Lower leg skin (tissue), 4 donors: ENCODE measurements at regions not wholly inside any gene's neighbourhood (a gene's known extent, or its start where the extent isn't known, plus 50 kb on each side); places are given as distances from the start of the nearest gene placed in this dataset.

ENCODE experiments used
- DNase-seq, 2 donors: peaks; one replicate each; pipeline ENCODE4 v3.0.0-alpha.2; 2019; ENCODE audit warnings: low spot score in 2 of 2
- H3K4me3 ChIP-seq: fragments of 200-600 bp; sonication (generic); 2 replicates; pipeline ENCODE4 v1.5.1; 2017; ENCODE audit warnings: mild to moderate bottlenecking, low read depth; ENCODE audit not compliant: poor library complexity, severe bottlenecking
- POLR2A ChIP-seq, 2 donors: fragments of 450-650 bp; IDR thresholded peaks; one replicate each; pipeline ENCODE4 v1.6.1; 2016 to 2017; ENCODE audit warnings: antibody characterized with exemption in 2 of 2, mild to moderate bottlenecking in 1 of 2, moderate library complexity in 1 of 2
- WGBS, 2 donors: methylation state at CpG; one replicate each; pipeline ENCODE4 v1.1.5; 2018; 5-methylcytosine and 5-hydroxymethylcytosine counted together
- intact Hi-C: fragments of 100-400 bp; cut with DNase I; formaldehyde crosslinking; loops from one replicate; pipeline ENCODE4 v1.15.0; 2023; ENCODE audit warnings: low total_unique reads
- TF ChIP-seq, protein P1 (sequence below), 3 donors: fragments of 450-650 bp; IDR thresholded peaks; one replicate each; pipeline ENCODE4 v1.5.1; 2016; ENCODE audit warnings: antibody characterized with exemption in 3 of 3, mild to moderate bottlenecking in 3 of 3, moderate library complexity in 2 of 3

DNA sequence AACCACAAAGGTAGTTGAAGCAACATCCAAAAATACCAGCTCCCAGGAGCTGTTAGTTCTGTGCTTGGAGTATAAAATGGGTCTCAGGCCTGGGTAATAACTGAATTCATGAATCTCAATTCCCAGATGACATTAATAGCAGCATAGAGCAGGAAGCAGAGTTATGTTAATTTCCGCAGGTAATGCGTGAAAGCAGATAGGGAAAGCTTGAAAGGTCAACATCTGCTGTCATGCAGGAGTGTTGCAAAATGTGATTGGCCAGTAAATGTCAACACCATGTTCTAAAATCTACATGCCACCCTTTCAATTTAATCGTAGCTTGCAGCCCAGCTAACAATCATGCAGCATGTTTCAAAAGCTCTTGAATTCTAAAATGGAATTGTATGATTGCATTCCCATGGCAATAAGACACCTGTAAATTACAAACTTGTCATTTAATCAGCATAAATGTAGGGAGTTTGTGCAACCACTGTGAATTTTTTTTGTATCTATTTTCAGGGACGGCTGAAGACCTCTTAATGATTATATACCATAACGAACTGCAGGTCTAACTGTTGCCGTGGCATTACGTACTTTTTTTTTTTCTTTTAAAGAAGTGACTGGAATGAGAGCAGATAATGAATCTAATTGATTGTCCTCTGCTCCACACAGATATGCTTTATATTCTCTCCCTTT, 635.8 kb upstream of the FOXG1 start:
- DNase-seq, result no peak
- H3K4me3 ChIP-seq, result no peak overlapping the region
- intact Hi-C loops, result no loop called here
- TF ChIP-seq, protein P1, sequence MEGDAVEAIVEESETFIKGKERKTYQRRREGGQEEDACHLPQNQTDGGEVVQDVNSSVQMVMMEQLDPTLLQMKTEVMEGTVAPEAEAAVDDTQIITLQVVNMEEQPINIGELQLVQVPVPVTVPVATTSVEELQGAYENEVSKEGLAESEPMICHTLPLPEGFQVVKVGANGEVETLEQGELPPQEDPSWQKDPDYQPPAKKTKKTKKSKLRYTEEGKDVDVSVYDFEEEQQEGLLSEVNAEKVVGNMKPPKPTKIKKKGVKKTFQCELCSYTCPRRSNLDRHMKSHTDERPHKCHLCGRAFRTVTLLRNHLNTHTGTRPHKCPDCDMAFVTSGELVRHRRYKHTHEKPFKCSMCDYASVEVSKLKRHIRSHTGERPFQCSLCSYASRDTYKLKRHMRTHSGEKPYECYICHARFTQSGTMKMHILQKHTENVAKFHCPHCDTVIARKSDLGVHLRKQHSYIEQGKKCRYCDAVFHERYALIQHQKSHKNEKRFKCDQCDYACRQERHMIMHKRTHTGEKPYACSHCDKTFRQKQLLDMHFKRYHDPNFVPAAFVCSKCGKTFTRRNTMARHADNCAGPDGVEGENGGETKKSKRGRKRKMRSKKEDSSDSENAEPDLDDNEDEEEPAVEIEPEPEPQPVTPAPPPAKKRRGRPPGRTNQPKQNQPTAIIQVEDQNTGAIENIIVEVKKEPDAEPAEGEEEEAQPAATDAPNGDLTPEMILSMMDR (IDR thresholded peaks at IDR 0.05), result no peak
- TF ChIP-seq POLR2A (IDR thresholded peaks at IDR 0.05), result no peak
- WGBS, 2 donors, result 73 to 74% methylated on average over 7 of the region's 7 CpGs

DNA sequence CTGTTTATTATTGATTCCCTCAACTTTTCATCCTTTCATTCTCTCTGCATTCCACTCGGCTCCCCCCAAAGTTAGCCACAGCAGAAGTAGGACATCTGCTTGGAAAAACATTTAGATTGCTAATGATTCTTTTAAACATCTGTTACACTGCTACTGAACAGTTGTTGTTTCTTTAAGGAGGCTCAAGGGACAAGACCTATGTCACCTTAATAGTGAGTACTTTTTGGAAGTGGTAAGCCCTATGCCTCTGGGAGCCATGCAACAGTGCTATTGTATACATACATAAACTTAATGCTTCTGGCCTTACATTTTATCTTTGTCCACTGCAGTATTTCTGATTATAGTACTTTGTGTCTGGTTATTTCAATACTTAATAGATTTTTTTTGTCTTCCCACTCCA, 628.2 kb upstream of the FOXG1 start:
- WGBS, 2 donors, result 55 to 61% methylated on average over 1 of the region's 1 CpG
- no peak for TF ChIP-seq POLR2A (IDR thresholded peaks at IDR 0.05)
- TF ChIP-seq, protein P1 (IDR thresholded peaks at IDR 0.05), result no peak
- H3K4me3 ChIP-seq, result no peak overlapping the region
- intact Hi-C loops, result no loop called here
- DNase-seq, result no peak

DNA sequence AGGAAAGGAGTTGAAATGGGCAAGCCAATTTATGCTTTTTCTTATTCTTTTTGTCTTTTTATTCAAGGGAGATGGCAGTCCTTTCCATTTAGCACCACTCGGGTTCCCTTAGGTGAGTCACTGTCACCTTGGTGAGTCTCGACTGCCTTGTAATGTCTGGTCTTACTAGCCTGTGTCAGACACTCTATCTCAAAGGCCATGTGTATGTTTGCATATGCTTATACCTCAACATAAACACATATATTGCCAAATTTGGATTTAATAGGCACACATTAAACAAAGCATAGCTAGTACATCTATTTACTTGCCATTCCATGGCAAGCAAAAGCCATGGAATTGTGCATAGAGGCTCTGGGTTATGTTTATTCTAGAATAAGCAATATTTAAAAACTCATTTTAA, 624.9 kb upstream of the FOXG1 start:
- 83 to 95% methylated on average over 2 of the region's 2 CpGs for WGBS, 2 donors
- no peak for DNase-seq
- intact Hi-C loops, result no loop called here
- H3K4me3 ChIP-seq, result no peak overlapping the region
- TF ChIP-seq POLR2A (IDR thresholded peaks at IDR 0.05), result no peak
- TF ChIP-seq, protein P1 (IDR thresholded peaks at IDR 0.05), result no peak

DNA sequence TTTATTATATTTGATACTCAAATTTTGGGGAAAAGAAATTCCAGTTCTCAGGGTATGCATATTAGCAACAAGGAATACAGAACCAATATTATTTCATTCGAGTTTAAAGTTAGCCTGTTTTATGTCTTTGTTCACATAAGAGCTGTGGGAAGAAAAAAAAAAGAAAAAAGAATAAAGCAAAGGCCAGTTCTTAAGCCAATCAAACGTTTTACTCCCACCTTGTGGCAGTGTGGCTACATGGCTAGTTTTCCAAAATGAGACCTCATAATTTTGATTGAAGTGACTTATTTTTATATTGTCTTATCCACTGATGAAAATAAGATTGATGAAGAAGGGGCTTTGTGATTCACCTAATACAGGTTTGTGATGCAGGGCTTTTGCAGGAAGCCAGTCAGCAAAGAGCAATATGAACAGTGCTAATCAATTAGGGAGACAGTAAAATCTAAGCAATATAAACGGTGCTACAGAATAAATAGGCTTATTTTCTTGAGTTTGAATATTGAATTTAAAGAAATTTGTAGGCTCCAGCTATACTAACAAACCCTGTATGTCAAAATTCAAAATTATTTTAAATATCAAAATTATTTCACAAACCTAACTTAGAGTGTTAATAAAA, 624.1 kb upstream of the FOXG1 start:
- no peak for DNase-seq
- 14% methylated on average over 3 of the region's 3 CpGs for WGBS, 2 donors

DNA sequence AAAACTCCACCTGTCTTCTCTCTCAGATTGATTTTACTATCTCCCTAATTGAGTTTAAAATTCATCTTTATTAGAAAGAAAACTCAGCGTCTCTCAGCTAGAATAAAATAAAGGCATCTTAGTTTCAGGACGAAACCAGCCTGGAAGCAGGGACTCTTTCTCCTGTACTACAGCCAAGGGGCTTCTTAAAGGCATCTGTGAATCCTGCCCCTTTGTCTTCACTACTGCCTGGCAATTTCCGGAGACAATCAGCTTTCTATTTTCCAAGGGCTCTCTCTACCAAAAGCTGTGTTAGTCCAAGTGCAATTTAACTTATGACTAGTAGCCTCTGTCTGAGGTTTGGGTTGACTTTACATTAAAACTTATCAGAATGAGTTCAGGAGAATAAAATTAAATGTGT, 623.3 kb upstream of the FOXG1 start:
- TF ChIP-seq, protein P1 (IDR thresholded peaks at IDR 0.05), result no peak
- no peak for TF ChIP-seq POLR2A (IDR thresholded peaks at IDR 0.05)
- intact Hi-C loops, result no loop called here
- H3K4me3 ChIP-seq, result no peak overlapping the region
- WGBS, 2 donors, result 46 to 63% methylated on average over 3 of the region's 3 CpGs
- DNase-seq, result no peak

More for the DNA sequence above, 624.1 kb upstream of the FOXG1 start:
- H3K4me3 ChIP-seq, result no peak overlapping the region
- TF ChIP-seq, protein P1 (IDR thresholded peaks at IDR 0.05), result no peak
- no peak for TF ChIP-seq POLR2A (IDR thresholded peaks at IDR 0.05)
- intact Hi-C loops, result no loop called here
